ENCODE measurements at regions not wholly inside any gene's neighbourhood (a gene's known extent, or its start where the extent isn't known, plus 50 kb on each side); places are given as distances from the start of the nearest gene placed in this dataset.

GRCh38 chr5:130715541-130715940 lies 449.5 kb downstream of the HINT1 start:
- Histone ChIP-seq H3K79me2 (ENCODE audit: low read length) (no peaks in the 10 kb centered on the region), H3K27me3 (ENCODE audit: low read depth, low read length) (no peaks in the 10 kb centered on the region), H3K27ac (ENCODE audit: low read length) (no peak overlapping the region), H3K9ac (ENCODE audit: low read length) (no peak overlapping the region), H3K4me3 (ENCODE audit: low read length) (no peak overlapping the region), H3K9me3 (ENCODE audit: insufficient read depth, low read length) (no peaks in the 10 kb centered on the region), H3K36me3 (replicated peaks; ENCODE audit: low read depth, low read length) (no peaks in the 10 kb centered on the region), H2AFZ (ENCODE audit: low read depth, low read length) (no peak overlapping the region), H3K4me2 (ENCODE audit: low read length) (no peak overlapping the region), H4K20me1 (ENCODE audit: insufficient read depth, low read length) (no peaks in the 10 kb centered on the region), H3K4me1 (ENCODE audit: low read length) (0 out of 2 replicates have a peak, but pooled peaks cover 4% of the 10 kb centered on the region)
- TF ChIP-seq EZH2phosphoT487 (IDR thresholded peaks at IDR 0.05; ENCODE audit: low read depth): no peak
- TF ChIP-seq, protein P1, sequence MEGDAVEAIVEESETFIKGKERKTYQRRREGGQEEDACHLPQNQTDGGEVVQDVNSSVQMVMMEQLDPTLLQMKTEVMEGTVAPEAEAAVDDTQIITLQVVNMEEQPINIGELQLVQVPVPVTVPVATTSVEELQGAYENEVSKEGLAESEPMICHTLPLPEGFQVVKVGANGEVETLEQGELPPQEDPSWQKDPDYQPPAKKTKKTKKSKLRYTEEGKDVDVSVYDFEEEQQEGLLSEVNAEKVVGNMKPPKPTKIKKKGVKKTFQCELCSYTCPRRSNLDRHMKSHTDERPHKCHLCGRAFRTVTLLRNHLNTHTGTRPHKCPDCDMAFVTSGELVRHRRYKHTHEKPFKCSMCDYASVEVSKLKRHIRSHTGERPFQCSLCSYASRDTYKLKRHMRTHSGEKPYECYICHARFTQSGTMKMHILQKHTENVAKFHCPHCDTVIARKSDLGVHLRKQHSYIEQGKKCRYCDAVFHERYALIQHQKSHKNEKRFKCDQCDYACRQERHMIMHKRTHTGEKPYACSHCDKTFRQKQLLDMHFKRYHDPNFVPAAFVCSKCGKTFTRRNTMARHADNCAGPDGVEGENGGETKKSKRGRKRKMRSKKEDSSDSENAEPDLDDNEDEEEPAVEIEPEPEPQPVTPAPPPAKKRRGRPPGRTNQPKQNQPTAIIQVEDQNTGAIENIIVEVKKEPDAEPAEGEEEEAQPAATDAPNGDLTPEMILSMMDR (IDR thresholded peaks at IDR 0.05; ENCODE audit: low read depth, low read length): no peak

- H3K79me2 ChIP-seq (ENCODE audit: low read length): no peaks in the 10 kb centered on the region
- H2AFZ ChIP-seq (ENCODE audit: low read depth, low read length): no peak overlapping the region
- no peak overlapping the region for H3K4me2 ChIP-seq (ENCODE audit: low read length)
- H3K9ac ChIP-seq (ENCODE audit: low read length): no peak overlapping the region
- H3K4me1 ChIP-seq (ENCODE audit: low read length): 0 out of 2 replicates have a peak, but pooled peaks cover 4% of the 10 kb centered on the region
- H3K27me3 ChIP-seq (ENCODE audit: low read depth, low read length): no peaks in the 10 kb centered on the region
- no peaks in the 10 kb centered on the region for H4K20me1 ChIP-seq (ENCODE audit: insufficient read depth, low read length)
- H3K27ac ChIP-seq (ENCODE audit: low read length): no peak overlapping the region
- no peaks in the 10 kb centered on the region for H3K9me3 ChIP-seq (ENCODE audit: insufficient read depth, low read length)
- no peaks in the 10 kb centered on the region for H3K36me3 ChIP-seq (replicated peaks; ENCODE audit: low read depth, low read length)
- H3K4me3 ChIP-seq (ENCODE audit: low read length): no peak overlapping the region
- TF ChIP-seq EZH2phosphoT487 (IDR thresholded peaks at IDR 0.05; ENCODE audit: low read depth): no peak
- TF ChIP-seq, protein P1 (IDR thresholded peaks at IDR 0.05; ENCODE audit: low read depth, low read length): no peak
Measured at GRCh38 chr5:130714200-130714599, 450.9 kb downstream of the HINT1 start.

- Histone ChIP-seq H3K4me3 (ENCODE audit: low read length) (no peak overlapping the region), H2AFZ (ENCODE audit: low read depth, low read length) (no peak overlapping the region), H3K9me3 (ENCODE audit: insufficient read depth, low read length) (no peaks in the 10 kb centered on the region), H3K27ac (ENCODE audit: low read length) (no peak overlapping the region), H4K20me1 (ENCODE audit: insufficient read depth, low read length) (no peaks in the 10 kb centered on the region), H3K9ac (ENCODE audit: low read length) (no peak overlapping the region), H3K79me2 (ENCODE audit: low read length) (no peaks in the 10 kb centered on the region), H3K27me3 (ENCODE audit: low read depth, low read length) (no peaks in the 10 kb centered on the region), H3K4me1 (ENCODE audit: low read length) (0 out of 2 replicates have a peak, but pooled peaks cover 4% of the 10 kb centered on the region), H3K36me3 (replicated peaks; ENCODE audit: low read depth, low read length) (no peaks in the 10 kb centered on the region), H3K4me2 (ENCODE audit: low read length) (no peak overlapping the region)
- TF ChIP-seq EZH2phosphoT487 (IDR thresholded peaks at IDR 0.05; ENCODE audit: low read depth): no peak
- TF ChIP-seq, protein P1 (IDR thresholded peaks at IDR 0.05; ENCODE audit: low read depth, low read length): no peak
Measured at GRCh38 chr5:130712324-130712723, 452.7 kb downstream of the HINT1 start.

DNA sequence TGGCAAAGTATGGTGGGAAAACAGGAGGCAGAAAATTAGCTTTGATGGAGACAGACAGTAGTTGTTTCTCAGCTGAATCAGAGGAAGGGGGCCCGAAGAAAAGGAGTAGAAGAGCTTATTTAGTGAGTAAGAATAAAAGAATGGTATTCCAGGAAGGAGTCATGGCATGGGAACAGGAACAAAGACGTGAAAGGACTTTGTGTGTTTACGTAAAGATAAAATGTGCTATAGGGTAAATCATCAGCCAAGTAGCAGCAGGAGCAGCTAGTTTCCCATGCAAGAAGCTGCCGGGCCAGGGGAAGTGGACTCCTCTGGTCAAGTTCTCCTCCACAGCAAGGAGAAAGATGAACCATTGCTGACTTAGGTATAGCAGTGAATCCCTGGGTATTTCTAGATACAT lies 454.5 kb downstream of the HINT1 start:
- H3K4me1 ChIP-seq (ENCODE audit: low read length): 0 out of 2 replicates have a peak, but pooled peaks cover 4% of the 10 kb centered on the region
- H3K27ac ChIP-seq (ENCODE audit: low read length): no peak overlapping the region
- no peak overlapping the region for H2AFZ ChIP-seq (ENCODE audit: low read depth, low read length)
- no peak overlapping the region for H3K4me2 ChIP-seq (ENCODE audit: low read length)
- H3K79me2 ChIP-seq (ENCODE audit: low read length): no peaks in the 10 kb centered on the region
- H3K27me3 ChIP-seq (ENCODE audit: low read depth, low read length): no peaks in the 10 kb centered on the region
- no peak overlapping the region for H3K4me3 ChIP-seq (ENCODE audit: low read length)
- H3K9ac ChIP-seq (ENCODE audit: low read length): no peak overlapping the region
- no peaks in the 10 kb centered on the region for H3K9me3 ChIP-seq (ENCODE audit: insufficient read depth, low read length)
- no peaks in the 10 kb centered on the region for H4K20me1 ChIP-seq (ENCODE audit: insufficient read depth, low read length)
- H3K36me3 ChIP-seq (replicated peaks; ENCODE audit: low read depth, low read length): no peaks in the 10 kb centered on the region
- TF ChIP-seq, protein P1 (IDR thresholded peaks at IDR 0.05; ENCODE audit: low read depth, low read length): no peak
- TF ChIP-seq EZH2phosphoT487 (IDR thresholded peaks at IDR 0.05; ENCODE audit: low read depth): no peak
